ENCODE measurements at regions not wholly inside any gene's neighbourhood (a gene's known extent, or its start where the extent isn't known, plus 50 kb on each side); places are given as distances from the start of the nearest gene placed in this dataset.

- DNase-seq (ENCODE audit: low spot score in 2 of 2), result no peak
- intact Hi-C loops (cut with DNase I; ENCODE audit: low total_unique reads), result no loop called here
- TF ChIP-seq POLR2A (IDR thresholded peaks at IDR 0.05) (no peak), POLR2AphosphoS5 (IDR thresholded peaks at IDR 0.05) (no peak), CTCF (IDR thresholded peaks at IDR 0.05) (no peak)
Observed at GRCh38 chr9:13674926-13675637, 395.6 kb upstream of the MPDZ start.

DNA sequence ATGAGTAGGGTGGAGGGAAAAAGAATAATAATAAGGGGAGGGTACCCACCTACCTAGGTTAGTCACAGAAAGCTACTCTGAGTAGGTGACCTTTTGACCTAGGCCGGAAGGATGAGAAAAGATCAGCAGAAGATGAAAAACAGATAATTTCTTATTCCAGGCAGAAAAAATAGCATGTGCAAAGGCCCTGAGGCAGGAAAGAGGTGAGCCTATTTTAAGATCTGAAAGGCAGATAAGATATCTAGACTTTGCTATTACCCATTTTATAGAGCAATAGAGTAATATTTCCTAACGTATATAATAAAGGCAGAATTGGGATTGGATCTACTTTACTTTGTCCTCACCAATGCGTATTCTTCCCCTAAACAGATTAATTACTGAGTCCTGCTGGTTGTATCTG is 393.9 kb upstream of the MPDZ start:
- H3K27me3 ChIP-seq, result no peaks in the 10 kb centered on the region
- H3K27ac ChIP-seq, result no peak overlapping the region
- no peak overlapping the region for H3K4me3 ChIP-seq
- DNase-seq (ENCODE audit: low spot score in 2 of 2), result no peak
- TF ChIP-seq POLR2AphosphoS5 (IDR thresholded peaks at IDR 0.05) (no peak), POLR2A (IDR thresholded peaks at IDR 0.05) (no peak), CTCF (IDR thresholded peaks at IDR 0.05) (no peak)
- peaks cover 6 to 7% of the 10 kb centered on the region in 2 donors for H3K9me3 ChIP-seq
- no peaks in the 10 kb centered on the region for H3K36me3 ChIP-seq
- intact Hi-C loops (cut with DNase I; ENCODE audit: low total_unique reads), result no loop called here
- H3K4me1 ChIP-seq, result no peaks in the 10 kb centered on the region

More at GRCh38 chr9:13674926-13675637, 395.6 kb upstream of the MPDZ start:
- no peaks in the 10 kb centered on the region for H3K27me3 ChIP-seq
- no peaks in the 10 kb centered on the region for H3K9me3 ChIP-seq
- no peaks in the 10 kb centered on the region for H3K4me1 ChIP-seq
- no peaks in the 10 kb centered on the region for H3K36me3 ChIP-seq
- no peak overlapping the region for H3K4me3 ChIP-seq
- H3K27ac ChIP-seq, result peak overlapping the region; percentile 16 to 48

DNA sequence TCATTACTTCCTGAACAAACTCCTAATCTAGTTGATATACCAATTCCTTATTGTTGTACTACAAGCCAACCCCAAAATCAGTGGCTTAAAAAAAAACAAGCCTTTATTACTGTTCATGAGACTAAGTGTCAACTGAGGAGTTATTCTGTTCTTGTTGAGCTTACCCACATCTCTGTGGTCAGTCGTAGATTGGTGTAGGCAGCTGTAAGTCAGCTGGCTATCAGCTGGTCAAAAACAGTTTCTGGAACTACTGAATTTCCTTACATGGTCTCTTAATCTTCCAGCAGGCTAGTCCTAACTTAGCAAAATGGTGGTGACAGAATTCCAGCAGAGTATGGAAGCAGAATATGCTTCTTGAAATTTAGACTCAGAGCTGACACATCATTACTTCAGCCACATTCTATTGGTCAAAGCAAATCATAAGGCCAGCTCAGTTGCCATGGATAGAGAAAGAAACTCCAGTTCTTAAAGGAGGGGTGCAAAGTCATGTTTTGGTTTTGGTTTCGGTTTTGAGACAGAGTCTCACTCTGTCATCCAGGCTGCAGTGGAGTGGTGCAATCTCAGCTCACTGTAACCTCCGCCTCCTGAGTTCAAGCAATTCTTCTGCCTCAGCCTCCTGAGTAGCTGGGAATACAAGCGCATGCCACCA is 386.1 kb upstream of the MPDZ start:
- peaks cover 6 to 7% of the 10 kb centered on the region in 2 donors for H3K9me3 ChIP-seq
- intact Hi-C loops (cut with DNase I; ENCODE audit: low total_unique reads), result no loop called here
- no peaks in the 10 kb centered on the region for H3K4me1 ChIP-seq
- no peaks in the 10 kb centered on the region for H3K36me3 ChIP-seq
- no peak overlapping the region for H3K27ac ChIP-seq
- no peak for TF ChIP-seq CTCF (IDR thresholded peaks at IDR 0.05)
- TF ChIP-seq POLR2AphosphoS5 (IDR thresholded peaks at IDR 0.05), result no peak
- TF ChIP-seq POLR2A (IDR thresholded peaks at IDR 0.05), result no peak
- no peaks in the 10 kb centered on the region for H3K27me3 ChIP-seq
- DNase-seq (ENCODE audit: low spot score in 2 of 2), result no peak
- H3K4me3 ChIP-seq, result no peak overlapping the region

DNA sequence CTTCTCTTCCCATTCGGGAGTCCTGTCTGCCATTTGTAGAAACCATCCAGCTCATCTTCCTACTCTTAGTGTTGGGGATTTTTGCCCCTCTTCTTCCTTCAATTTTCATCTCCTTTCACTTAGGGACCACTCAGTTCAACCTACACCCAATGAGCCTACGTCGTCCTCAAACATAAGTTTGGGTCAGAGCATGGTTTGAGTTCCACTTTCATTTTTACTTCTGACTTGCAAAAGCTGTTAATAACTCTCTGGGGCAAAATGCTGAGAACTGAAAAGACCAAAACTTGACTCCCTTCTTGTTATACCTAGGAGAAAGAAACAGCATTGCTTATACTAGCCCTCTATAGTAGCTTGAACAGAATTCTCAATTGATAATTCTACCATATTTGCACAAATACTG is 381.5 kb upstream of the MPDZ start:
- Histone ChIP-seq H3K27ac (no peak overlapping the region), H3K9me3 (no peaks in the 10 kb centered on the region)
- intact Hi-C loops (cut with DNase I; ENCODE audit: low total_unique reads), result no loop called here

More for the DNA sequence above, 381.5 kb upstream of the MPDZ start:
- Histone ChIP-seq H3K27me3 (no peaks in the 10 kb centered on the region), H3K4me1 (no peaks in the 10 kb centered on the region), H3K36me3 (no peaks in the 10 kb centered on the region), H3K4me3 (peak overlapping the region in 1 of 3 donors; percentile 29)
- TF ChIP-seq POLR2AphosphoS5 (IDR thresholded peaks at IDR 0.05), result no peak
- no peak for TF ChIP-seq CTCF (IDR thresholded peaks at IDR 0.05)
- TF ChIP-seq POLR2A (IDR thresholded peaks at IDR 0.05), result no peak
- DNase-seq (ENCODE audit: low spot score in 2 of 2), result no peak
